SH-SY5Y (cell line): ENCODE measurements at regions not wholly inside any gene's neighbourhood (a gene's known extent, or its start where the extent isn't known, plus 50 kb on each side); places are given as distances from the start of the nearest gene placed in this dataset.

Experiments
- GATA2 ChIP-seq: IDR thresholded peaks from 2 replicates; pipeline ENCODE4 v1.6.1; 2011; ENCODE audit warnings: mild to moderate bottlenecking, low read depth, low read length
- GATA3 ChIP-seq: IDR thresholded peaks from 2 replicates; pipeline ENCODE4 v1.6.1; 2011; ENCODE audit warnings: low read depth, mild to moderate bottlenecking, low read length, moderate library complexity

- TF ChIP-seq GATA3 (no peak), GATA2 (no peak)
These were observed 185.4 kb downstream of the RAB11FIP2 start for GRCh38 chr10:117861329-117861728.

GRCh38 chr10:117863771-117864170, 183.0 kb downstream of the RAB11FIP2 start:
- no peak for TF ChIP-seq GATA2
- TF ChIP-seq GATA3: no peak

- TF ChIP-seq GATA3: no peak
- TF ChIP-seq GATA2: no peak; the same call in 1 of the 2 replicates
These were observed 180.8 kb downstream of the RAB11FIP2 start for GRCh38 chr10:117865945-117866344.

- TF ChIP-seq GATA3: no peak
- TF ChIP-seq GATA2: no peak
These were observed 178.6 kb downstream of the RAB11FIP2 start for GRCh38 chr10:117868151-117868550.

GRCh38 chr10:117875793-117876192, 170.9 kb downstream of the RAB11FIP2 start:
- TF ChIP-seq GATA3: no peak
- TF ChIP-seq GATA2: no peak

GRCh38 chr10:117876210-117876609, 170.5 kb downstream of the RAB11FIP2 start:
- TF ChIP-seq GATA2: peak; percentile 14; the same call in 1 of the 2 replicates
- no peak for TF ChIP-seq GATA3

GRCh38 chr10:117878626-117879025, 168.1 kb downstream of the RAB11FIP2 start:
- TF ChIP-seq GATA2: no peak
- TF ChIP-seq GATA3: no peak

GRCh38 chr10:117884093-117884492, 162.6 kb downstream of the RAB11FIP2 start:
- TF ChIP-seq GATA2 (no peak), GATA3 (no peak)

- TF ChIP-seq GATA2 (no peak), GATA3 (no peak)
These were observed 162.1 kb downstream of the RAB11FIP2 start for GRCh38 chr10:117884592-117884991.

GRCh38 chr10:117885206-117885829, 161.4 kb downstream of the RAB11FIP2 start:
- TF ChIP-seq GATA2 (no peak), GATA3 (no peak)

- TF ChIP-seq GATA2 (no peak), GATA3 (no peak)
These were observed 160.0 kb downstream of the RAB11FIP2 start for GRCh38 chr10:117886766-117887165.

- TF ChIP-seq GATA2: no peak
- TF ChIP-seq GATA3: no peak
These were observed 157.1 kb downstream of the RAB11FIP2 start for GRCh38 chr10:117889664-117890063.

- no peak for TF ChIP-seq GATA2
- no peak for TF ChIP-seq GATA3
These were observed 154.0 kb downstream of the RAB11FIP2 start for GRCh38 chr10:117892681-117893220.

- TF ChIP-seq GATA3 (no peak), GATA2 (no peak)
These were observed 152.4 kb downstream of the RAB11FIP2 start for GRCh38 chr10:117894339-117894738.

- TF ChIP-seq GATA2 (no peak), GATA3 (no peak)
These were observed 150.2 kb downstream of the RAB11FIP2 start for GRCh38 chr10:117896517-117896916.
